Tibial artery (tissue), 4 donors: ENCODE measurements at regions not wholly inside any gene's neighbourhood (a gene's known extent, or its start where the extent isn't known, plus 50 kb on each side); places are given as distances from the start of the nearest gene placed in this dataset.

Source experiments
- DNase-seq, 2 donors: peaks; one replicate each; pipeline ENCODE4 v3.0.0-alpha.2; 2019
- H3K27ac ChIP-seq, 2 donors: fragments of 200-600 bp; sonication (generic) in 1 of 2; 1 replicate in 1 of 2; 2 replicates in 1 of 2; pipeline ENCODE4 v1.5.1; 2018 to 2019; ENCODE audit warnings: mild to moderate bottlenecking in 1 of 2
- H3K27me3 ChIP-seq, 2 donors: fragments of 200-600 bp; sonication (generic) in 1 of 2; one replicate each; pipeline versions ENCODE4 v1.5.1 to v1.6.0; 2016 to 2019
- H3K36me3 ChIP-seq, 3 donors: fragments of 200-600 bp; sonication (generic) in 2 of 3; one replicate each; pipeline ENCODE4 v1.5.1; 2016 to 2019; ENCODE audit warnings: mild to moderate bottlenecking in 2 of 3
- H3K4me1 ChIP-seq, 4 donors: fragments of 200-600 bp; sonication (generic) in 2 of 4; 1 replicate in 3 of 4; 2 replicates in 1 of 4; pipeline ENCODE4 v1.5.1; 2016 to 2019
- H3K4me3 ChIP-seq, 2 donors: fragments of 200-600 bp; sonication (generic) in 1 of 2; 1 replicate in 1 of 2; 2 replicates in 1 of 2; pipeline ENCODE4 v1.5.1; 2018 to 2019; ENCODE audit warnings: mild to moderate bottlenecking in 2 of 2
- H3K9me3 ChIP-seq, 3 donors: fragments of 200-600 bp; sonication (generic) in 1 of 3; one replicate each; pipeline ENCODE4 v1.5.1; 2016 to 2019
- CTCF ChIP-seq, 2 experiments: fragments of 200-600 bp in 1 of 2; fragments of 450-650 bp in 1 of 2; IDR thresholded peaks; one replicate each; pipeline ENCODE4 v1.5.1; 2017 to 2019; ENCODE audit warnings: antibody characterized with exemption in 2 of 2, mild to moderate bottlenecking in 1 of 2, moderate library complexity in 1 of 2
- intact Hi-C: fragments of 100-400 bp; cut with DNase I; formaldehyde crosslinking; loops from one replicate; pipeline ENCODE4 v1.15.0; 2023; ENCODE audit warnings: low total_unique reads

- H3K4me3 ChIP-seq: no peak overlapping the region
- no peaks in the 10 kb centered on the region for H3K36me3 ChIP-seq
- H3K4me1 ChIP-seq: no peaks in the 10 kb centered on the region
- intact Hi-C loops: no loop called here
- no peak overlapping the region for H3K27ac ChIP-seq
- no peak for DNase-seq
- no peak for TF ChIP-seq CTCF (IDR thresholded peaks at IDR 0.05)
- H3K9me3 ChIP-seq: no peaks in the 10 kb centered on the region
- H3K27me3 ChIP-seq: no peaks in the 10 kb centered on the region
These were observed 327.7 kb downstream of the BMP4 start for GRCh38 chr14:53628732-53629430.

- no peaks in the 10 kb centered on the region for H3K27me3 ChIP-seq
- H3K4me1 ChIP-seq: no peaks in the 10 kb centered on the region
- H3K9me3 ChIP-seq: no peaks in the 10 kb centered on the region
- no peak for TF ChIP-seq CTCF (IDR thresholded peaks at IDR 0.05)
- DNase-seq: no peak
- H3K4me3 ChIP-seq: no peak overlapping the region
- intact Hi-C loops: no loop called here
- H3K36me3 ChIP-seq: no peaks in the 10 kb centered on the region
- H3K27ac ChIP-seq: no peak overlapping the region
These were observed 328.4 kb downstream of the BMP4 start for GRCh38 chr14:53628261-53628660.

- no peak overlapping the region for H3K27ac ChIP-seq
- intact Hi-C loops: no loop called here
- no peak overlapping the region for H3K4me3 ChIP-seq
These were observed 329.9 kb downstream of the BMP4 start for GRCh38 chr14:53626761-53627160.

GRCh38 chr14:53622447-53622846 is 334.2 kb downstream of the BMP4 start:
- DNase-seq: no peak
- Histone ChIP-seq H3K36me3 (no peaks in the 10 kb centered on the region), H3K27ac (no peak overlapping the region), H3K4me3 (no peak overlapping the region), H3K4me1 (peaks cover 0 to 3% (median 0%) of the 10 kb centered on the region in 4 donors), H3K27me3 (no peaks in the 10 kb centered on the region), H3K9me3 (no peaks in the 10 kb centered on the region)
- no peak for TF ChIP-seq CTCF (IDR thresholded peaks at IDR 0.05)
- intact Hi-C loops: no loop called here

More at GRCh38 chr14:53626761-53627160, 329.9 kb downstream of the BMP4 start:
- H3K27me3 ChIP-seq: no peaks in the 10 kb centered on the region
- no peaks in the 10 kb centered on the region for H3K36me3 ChIP-seq
- no peak for TF ChIP-seq CTCF (IDR thresholded peaks at IDR 0.05)
- H3K9me3 ChIP-seq: no peaks in the 10 kb centered on the region
- H3K4me1 ChIP-seq: no peaks in the 10 kb centered on the region
- no peak for DNase-seq

- DNase-seq: no peak
- Histone ChIP-seq H3K27me3 (no peaks in the 10 kb centered on the region), H3K9me3 (no peaks in the 10 kb centered on the region), H3K4me1 (peaks cover 0 to 3% (median 0%) of the 10 kb centered on the region in 4 donors), H3K36me3 (no peaks in the 10 kb centered on the region), H3K27ac (no peak overlapping the region), H3K4me3 (no peak overlapping the region)
- intact Hi-C loops: no loop called here
- TF ChIP-seq CTCF (IDR thresholded peaks at IDR 0.05): no peak
These were observed 334.7 kb downstream of the BMP4 start for GRCh38 chr14:53621921-53622320.
